GM23338 (cell line): ENCODE measurements at regions not wholly inside any gene's neighbourhood (a gene's known extent, or its start where the extent isn't known, plus 50 kb on each side); places are given as distances from the start of the nearest gene placed in this dataset.

Experiments
- ATAC-seq: fragments of 200-7000 bp; cut with Tn5 transposase; 3 replicates; pipeline ENCODE4 v1.9.1; 2020
- DNase-seq: peaks from one replicate; pipeline ENCODE4 v3.0.0-alpha.2; 2015; ENCODE audit warnings: low spot score
- H2AFZ ChIP-seq: fragments of 200-600 bp; sonication (generic); 2 replicates; pipeline ENCODE4 v1.8.0; 2016; ENCODE audit warnings: antibody characterized with exemption, mild to moderate bottlenecking, moderate library complexity
- H3F3A ChIP-seq: fragments of 200-600 bp; sonication (generic); replicated peaks from 2 replicates; pipeline ENCODE4 v1.8.0; 2017; ENCODE audit warnings: antibody characterized with exemption, mixed run types, low read depth
- H3K27ac ChIP-seq: fragments of 200-600 bp; sonication (generic); 2 replicates; pipeline ENCODE4 v1.6.1; 2016; ENCODE audit warnings: low read depth
- H3K27me3 ChIP-seq: fragments of 200-600 bp; sonication (generic); 2 replicates; pipeline ENCODE4 v1.8.0; 2016; ENCODE audit warnings: mild to moderate bottlenecking, mixed run types, moderate library complexity; ENCODE audit not compliant: insufficient read depth
- H3K36me3 ChIP-seq: fragments of 200-600 bp; sonication (generic); 2 replicates; pipeline ENCODE4 v1.8.0; 2016; ENCODE audit warnings: mild to moderate bottlenecking; ENCODE audit not compliant: insufficient read depth
- H3K4me1 ChIP-seq: fragments of 200-600 bp; sonication (generic); 2 replicates; pipeline ENCODE4 v1.8.0; 2016; ENCODE audit warnings: mild to moderate bottlenecking, moderate library complexity; ENCODE audit not compliant: insufficient read depth
- H3K4me2 ChIP-seq: fragments of 200-600 bp; sonication (generic); 2 replicates; pipeline ENCODE4 v1.7.1; 2017; ENCODE audit warnings: mixed run types
- H3K4me3 ChIP-seq: fragments of 200-600 bp; sonication (generic); 2 replicates; pipeline ENCODE4 v1.6.1; 2016; ENCODE audit warnings: mixed run types
- H3K79me2 ChIP-seq: fragments of 200-600 bp; sonication (generic); replicated peaks from 2 replicates; pipeline ENCODE4 v1.8.0; 2017; ENCODE audit warnings: mild to moderate bottlenecking; ENCODE audit not compliant: insufficient read depth
- H3K9me2 ChIP-seq: fragments of 200-600 bp; sonication (generic); 2 replicates; pipeline ENCODE4 v1.8.0; 2017; ENCODE audit not compliant: insufficient read depth
- H4K20me1 ChIP-seq: fragments of 200-600 bp; sonication (generic); replicated peaks from 2 replicates; pipeline ENCODE4 v1.8.0; 2017; ENCODE audit warnings: mild to moderate bottlenecking; ENCODE audit not compliant: insufficient read depth
- H3K27ac Mint-ChIP-seq: 2 replicates; pipeline ENCODE4 v1.8.0; 2020; ENCODE audit warnings: inconsistent platforms, mild to moderate bottlenecking, moderate library complexity, mixed read lengths
- H3K27me3 Mint-ChIP-seq: 3 replicates; pipeline ENCODE4 v1.8.0; 2022; ENCODE audit warnings: low read depth, mild to moderate bottlenecking, moderate library complexity, mixed read lengths, inconsistent platforms; ENCODE audit not compliant: insufficient read depth, poor library complexity
- H3K36me3 Mint-ChIP-seq: 3 replicates; pipeline ENCODE4 v1.8.0; 2021; ENCODE audit warnings: low read depth, mild to moderate bottlenecking, inconsistent platforms, moderate library complexity, mixed read lengths
- H3K4me1 Mint-ChIP-seq: 3 replicates; pipeline ENCODE4 v1.8.0; 2020; ENCODE audit warnings: mild to moderate bottlenecking, inconsistent platforms, mixed read lengths
- H3K4me3 Mint-ChIP-seq: 3 replicates; pipeline ENCODE4 v1.8.0; 2021; ENCODE audit warnings: moderate library complexity, mild to moderate bottlenecking, inconsistent platforms, mixed read lengths
- H3K9me3 Mint-ChIP-seq: 3 replicates; pipeline ENCODE4 v1.8.0; 2020; ENCODE audit warnings: moderate library complexity, mild to moderate bottlenecking, inconsistent platforms, mixed read lengths
- EZH2 ChIP-seq: fragments of 200-600 bp; sonication (generic); IDR thresholded peaks from one replicate; pipeline ENCODE4 v1.8.0; 2017; ENCODE audit warnings: antibody characterized with exemption, mild to moderate bottlenecking, low read depth; ENCODE audit not compliant: unreplicated experiment
- JUNB ChIP-seq: IDR thresholded peaks from one replicate; pipeline ENCODE4 v1.6.1; 2016; ENCODE audit warnings: antibody characterized with exemption; ENCODE audit not compliant: unreplicated experiment
- NANOG ChIP-seq: IDR thresholded peaks from 2 replicates; pipeline ENCODE4 v1.6.1; 2016; ENCODE audit warnings: antibody characterized with exemption, borderline replicate concordance
- POLR2AphosphoS5 ChIP-seq: IDR thresholded peaks from 2 replicates; pipeline ENCODE4 v1.6.1; 2016; ENCODE audit warnings: antibody characterized with exemption, low read depth
- STAT1 ChIP-seq: IDR thresholded peaks from one replicate; pipeline ENCODE4 v1.6.1; 2016; ENCODE audit warnings: antibody characterized with exemption; ENCODE audit not compliant: unreplicated experiment
- ZNF114 ChIP-seq: fragments of 250-450 bp; sonication (Bioruptor Pico); IDR thresholded peaks from 2 replicates; pipeline ENCODE4 v1.5.0; 2020; ENCODE audit warnings: mild to moderate bottlenecking, moderate library complexity
- ZNF331 ChIP-seq: fragments of 250-450 bp; sonication (Bioruptor Pico); IDR thresholded peaks from 2 replicates; pipeline ENCODE4 v1.5.0; 2020; ENCODE audit warnings: low read depth, mild to moderate bottlenecking, moderate library complexity
- TF ChIP-seq, protein P1 (sequence below), 2 experiments: fragments of 200-600 bp in 1 of 2; sonication (generic) in 1 of 2; conservative IDR thresholded peaks; 2 replicates each; pipeline versions ENCODE4 v1.5.1 to v1.6.1; 2016 to 2017; ENCODE audit warnings: antibody characterized with exemption in 2 of 2, low read depth in 2 of 2, mild to moderate bottlenecking in 2 of 2, moderate library complexity in 1 of 2
- TF ChIP-seq, protein P2 (sequence below): IDR thresholded peaks from 2 replicates; pipeline ENCODE4 v1.6.1; 2016; ENCODE audit warnings: antibody characterized with exemption

DNA sequence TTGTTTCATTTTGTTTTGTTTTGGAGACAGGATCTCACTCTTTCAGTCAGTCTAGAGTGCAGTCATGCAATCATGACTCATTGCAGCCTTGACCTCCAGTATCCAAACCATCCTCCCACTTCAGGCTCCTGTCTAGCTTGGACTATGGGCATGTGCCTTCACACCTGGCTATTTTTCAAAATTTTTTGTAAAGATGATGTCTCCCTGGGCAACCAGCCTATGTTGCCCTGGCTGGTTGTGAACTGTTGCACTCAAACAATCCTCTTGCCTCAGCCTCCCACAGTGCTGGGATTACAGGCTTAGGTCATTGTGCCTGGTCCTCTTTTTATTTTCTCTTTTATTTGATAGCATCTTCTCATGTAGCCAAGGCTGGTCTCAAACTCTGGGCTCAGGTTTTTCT lies 1019.3 kb downstream of the CDY2B start:
- Histone ChIP-seq H3K4me3 (no peak overlapping the region), H3K4me2 (no peak overlapping the region), H3K27ac (no peak overlapping the region), H3K27me3 (no peaks in the 10 kb centered on the region), H4K20me1 (no peaks in the 10 kb centered on the region), H3K4me1 (no peaks in the 10 kb centered on the region), H3K79me2 (no peaks in the 10 kb centered on the region), H3K36me3 (no peaks in the 10 kb centered on the region), H3K9me2 (0 out of 2 replicates have a peak, but pooled peaks cover 4% of the 10 kb centered on the region), H2AFZ (no peak overlapping the region), H3F3A (no peaks in the 10 kb centered on the region)
- no peak overlapping the region for H3K4me3 Mint-ChIP-seq
- ATAC-seq (no peak), DNase-seq (no peak)
- H3K4me1 Mint-ChIP-seq, result no peaks in the 10 kb centered on the region
- peaks cover 15% of the 10 kb centered on the region for H3K9me3 Mint-ChIP-seq
- H3K36me3 Mint-ChIP-seq, result no peaks in the 10 kb centered on the region; the same call in 2 of the 3 replicates
- no peak overlapping the region for H3K27ac Mint-ChIP-seq
- peaks cover 2% of the 10 kb centered on the region for H3K27me3 Mint-ChIP-seq
- TF ChIP-seq ZNF114 (CRISPR knock-in tag), result no peak
- TF ChIP-seq JUNB, result no peak
- TF ChIP-seq STAT1, result no peak
- TF ChIP-seq NANOG, result no peak
- TF ChIP-seq, protein P1, sequence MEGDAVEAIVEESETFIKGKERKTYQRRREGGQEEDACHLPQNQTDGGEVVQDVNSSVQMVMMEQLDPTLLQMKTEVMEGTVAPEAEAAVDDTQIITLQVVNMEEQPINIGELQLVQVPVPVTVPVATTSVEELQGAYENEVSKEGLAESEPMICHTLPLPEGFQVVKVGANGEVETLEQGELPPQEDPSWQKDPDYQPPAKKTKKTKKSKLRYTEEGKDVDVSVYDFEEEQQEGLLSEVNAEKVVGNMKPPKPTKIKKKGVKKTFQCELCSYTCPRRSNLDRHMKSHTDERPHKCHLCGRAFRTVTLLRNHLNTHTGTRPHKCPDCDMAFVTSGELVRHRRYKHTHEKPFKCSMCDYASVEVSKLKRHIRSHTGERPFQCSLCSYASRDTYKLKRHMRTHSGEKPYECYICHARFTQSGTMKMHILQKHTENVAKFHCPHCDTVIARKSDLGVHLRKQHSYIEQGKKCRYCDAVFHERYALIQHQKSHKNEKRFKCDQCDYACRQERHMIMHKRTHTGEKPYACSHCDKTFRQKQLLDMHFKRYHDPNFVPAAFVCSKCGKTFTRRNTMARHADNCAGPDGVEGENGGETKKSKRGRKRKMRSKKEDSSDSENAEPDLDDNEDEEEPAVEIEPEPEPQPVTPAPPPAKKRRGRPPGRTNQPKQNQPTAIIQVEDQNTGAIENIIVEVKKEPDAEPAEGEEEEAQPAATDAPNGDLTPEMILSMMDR (conservative IDR thresholded peaks at IDR 0.05; ENCODE audit: low read depth in 2 of 2), result no peak
- TF ChIP-seq POLR2AphosphoS5, result no peak
- TF ChIP-seq EZH2, result no peak
- TF ChIP-seq ZNF331 (CRISPR knock-in tag), result no peak

GRCh38 chrY:16841534-16841933 lies 1038.5 kb downstream of the CDY2B start:
- Histone ChIP-seq H3K36me3 (no peaks in the 10 kb centered on the region), H3K79me2 (no peaks in the 10 kb centered on the region), H3K4me3 (no peak overlapping the region), H3K4me1 (no peaks in the 10 kb centered on the region), H3K4me2 (no peak overlapping the region), H3F3A (no peaks in the 10 kb centered on the region), H4K20me1 (no peaks in the 10 kb centered on the region), H2AFZ (no peak overlapping the region), H3K9me2 (no peaks in the 10 kb centered on the region), H3K27me3 (no peaks in the 10 kb centered on the region), H3K27ac (no peak overlapping the region)
- H3K36me3 Mint-ChIP-seq, result no peaks in the 10 kb centered on the region
- ATAC-seq (no peak), DNase-seq (no peak)
- no peak overlapping the region for H3K27ac Mint-ChIP-seq
- H3K4me1 Mint-ChIP-seq, result no peaks in the 10 kb centered on the region
- H3K9me3 Mint-ChIP-seq, result no peaks in the 10 kb centered on the region
- TF ChIP-seq, protein P2, sequence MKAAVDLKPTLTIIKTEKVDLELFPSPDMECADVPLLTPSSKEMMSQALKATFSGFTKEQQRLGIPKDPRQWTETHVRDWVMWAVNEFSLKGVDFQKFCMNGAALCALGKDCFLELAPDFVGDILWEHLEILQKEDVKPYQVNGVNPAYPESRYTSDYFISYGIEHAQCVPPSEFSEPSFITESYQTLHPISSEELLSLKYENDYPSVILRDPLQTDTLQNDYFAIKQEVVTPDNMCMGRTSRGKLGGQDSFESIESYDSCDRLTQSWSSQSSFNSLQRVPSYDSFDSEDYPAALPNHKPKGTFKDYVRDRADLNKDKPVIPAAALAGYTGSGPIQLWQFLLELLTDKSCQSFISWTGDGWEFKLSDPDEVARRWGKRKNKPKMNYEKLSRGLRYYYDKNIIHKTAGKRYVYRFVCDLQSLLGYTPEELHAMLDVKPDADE, result no peak
- TF ChIP-seq NANOG, result no peak
- no peak for TF ChIP-seq ZNF331 (CRISPR knock-in tag)
- TF ChIP-seq, protein P1 (conservative IDR thresholded peaks at IDR 0.05; ENCODE audit: low read depth in 2 of 2), result no peak
- peaks cover 4% of the 10 kb centered on the region for H3K27me3 Mint-ChIP-seq
- H3K4me3 Mint-ChIP-seq, result no peak overlapping the region
